GM12865 (cell line): ENCODE measurements at regions not wholly inside any gene's neighbourhood (a gene's known extent, or its start where the extent isn't known, plus 50 kb on each side); places are given as distances from the start of the nearest gene placed in this dataset.

Experiments used
- DNase-seq: peaks from one replicate; pipeline ENCODE4 v3.0.0; 2010; ENCODE audit warnings: low read depth
- H3K4me3 ChIP-seq: 2 replicates; pipeline ENCODE4 v1.5.1; 2011; ENCODE audit warnings: mild to moderate bottlenecking, low read depth, low read length, control low read depth
- TF ChIP-seq, protein P1 (sequence below): IDR thresholded peaks from 2 replicates; pipeline ENCODE4 v1.5.1; 2011; ENCODE audit warnings: low read length, control low read depth, low read depth, inconsistent platforms; ENCODE audit not compliant: insufficient read depth; ENCODE audit errors: missing control alignments

DNA sequence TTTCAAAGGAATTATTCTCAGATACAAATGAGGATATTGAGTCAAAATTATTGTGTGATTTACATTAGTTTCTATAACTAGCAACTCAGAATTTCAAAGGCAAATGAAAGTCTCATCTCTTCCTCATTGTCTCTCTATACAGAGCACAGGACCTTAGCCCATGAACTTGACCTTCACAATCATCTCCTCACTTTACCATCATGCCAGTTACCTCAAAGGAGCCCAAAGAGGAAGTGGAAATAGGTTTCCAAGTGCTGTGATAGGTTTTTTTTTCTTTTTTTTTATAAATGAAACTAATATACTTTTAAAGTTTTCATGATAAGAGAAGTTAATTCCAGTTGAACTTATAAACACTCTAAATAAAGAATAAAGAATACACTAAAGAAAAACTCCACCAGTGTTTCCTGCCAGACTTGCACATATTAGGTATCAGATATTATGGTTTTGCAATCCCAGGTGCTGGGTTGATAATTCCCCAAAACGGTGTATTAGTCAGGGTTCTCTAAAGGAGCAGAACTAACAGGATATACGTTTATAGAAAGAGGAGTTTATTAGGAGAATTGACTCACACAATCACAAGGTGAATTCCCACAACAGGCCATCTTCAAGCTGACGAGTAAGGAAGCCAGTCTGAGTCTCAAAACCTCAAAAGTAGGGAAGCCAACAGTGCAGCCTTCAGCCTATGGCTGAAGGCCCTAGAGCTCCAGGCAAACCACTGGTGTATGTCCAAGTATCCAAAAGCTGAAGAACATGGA, 50.1 kb upstream of the ADAMTS16 start:
- TF ChIP-seq, protein P1, sequence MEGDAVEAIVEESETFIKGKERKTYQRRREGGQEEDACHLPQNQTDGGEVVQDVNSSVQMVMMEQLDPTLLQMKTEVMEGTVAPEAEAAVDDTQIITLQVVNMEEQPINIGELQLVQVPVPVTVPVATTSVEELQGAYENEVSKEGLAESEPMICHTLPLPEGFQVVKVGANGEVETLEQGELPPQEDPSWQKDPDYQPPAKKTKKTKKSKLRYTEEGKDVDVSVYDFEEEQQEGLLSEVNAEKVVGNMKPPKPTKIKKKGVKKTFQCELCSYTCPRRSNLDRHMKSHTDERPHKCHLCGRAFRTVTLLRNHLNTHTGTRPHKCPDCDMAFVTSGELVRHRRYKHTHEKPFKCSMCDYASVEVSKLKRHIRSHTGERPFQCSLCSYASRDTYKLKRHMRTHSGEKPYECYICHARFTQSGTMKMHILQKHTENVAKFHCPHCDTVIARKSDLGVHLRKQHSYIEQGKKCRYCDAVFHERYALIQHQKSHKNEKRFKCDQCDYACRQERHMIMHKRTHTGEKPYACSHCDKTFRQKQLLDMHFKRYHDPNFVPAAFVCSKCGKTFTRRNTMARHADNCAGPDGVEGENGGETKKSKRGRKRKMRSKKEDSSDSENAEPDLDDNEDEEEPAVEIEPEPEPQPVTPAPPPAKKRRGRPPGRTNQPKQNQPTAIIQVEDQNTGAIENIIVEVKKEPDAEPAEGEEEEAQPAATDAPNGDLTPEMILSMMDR = no peak
- H3K4me3 ChIP-seq = no peak overlapping the region
- no peak for DNase-seq
